22Rv1 (cell line): ENCODE measurements at regions not wholly inside any gene's neighbourhood (a gene's known extent, or its start where the extent isn't known, plus 50 kb on each side); places are given as distances from the start of the nearest gene placed in this dataset.

Experiments
- ZFX ChIP-seq: fragments of 450-650 bp; IDR thresholded peaks from 2 replicates; pipeline ENCODE4 v1.6.1; 2017; ENCODE audit warnings: antibody characterized with exemption, borderline replicate concordance
- TF ChIP-seq, protein P1 (sequence below): fragments of 450-650 bp; IDR thresholded peaks from 2 replicates; pipeline ENCODE4 v1.5.1; 2017; ENCODE audit warnings: mild to moderate bottlenecking

DNA sequence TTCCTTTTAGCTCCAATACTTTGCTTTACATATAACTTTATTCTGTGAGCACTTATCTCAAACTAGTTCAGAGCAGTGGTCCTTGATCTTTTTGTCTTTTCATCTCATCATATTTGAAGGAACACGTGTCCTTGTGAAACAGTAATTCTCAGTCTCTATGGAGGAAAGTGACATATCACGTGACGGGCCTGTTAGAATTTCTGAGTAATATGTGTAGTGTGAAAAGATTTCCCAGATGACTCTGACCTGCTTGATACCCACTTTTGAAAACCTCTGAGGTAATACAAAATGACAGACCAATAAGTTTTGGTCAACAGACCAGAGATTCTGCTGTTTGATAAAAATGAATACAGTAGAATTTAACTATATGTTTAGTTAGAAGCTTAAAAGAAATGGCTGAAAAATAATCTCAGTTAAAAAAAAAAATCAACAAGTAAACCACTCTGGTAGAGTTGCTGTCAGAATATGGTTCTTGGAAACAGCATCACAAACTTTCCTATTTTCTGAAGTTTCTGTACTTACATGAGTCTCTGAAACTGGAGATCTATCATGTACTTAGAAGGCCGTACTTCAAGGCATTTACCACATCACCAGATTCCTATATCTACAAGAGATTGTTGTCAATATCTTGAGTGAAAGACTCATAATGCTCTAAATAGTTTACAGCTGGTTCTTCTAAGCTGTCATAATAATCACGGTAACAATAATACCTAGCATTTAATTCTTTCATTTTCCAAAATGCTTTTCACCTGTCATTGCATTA is 590.2 kb upstream of the TBL1XR1 start:
- TF ChIP-seq, protein P1, sequence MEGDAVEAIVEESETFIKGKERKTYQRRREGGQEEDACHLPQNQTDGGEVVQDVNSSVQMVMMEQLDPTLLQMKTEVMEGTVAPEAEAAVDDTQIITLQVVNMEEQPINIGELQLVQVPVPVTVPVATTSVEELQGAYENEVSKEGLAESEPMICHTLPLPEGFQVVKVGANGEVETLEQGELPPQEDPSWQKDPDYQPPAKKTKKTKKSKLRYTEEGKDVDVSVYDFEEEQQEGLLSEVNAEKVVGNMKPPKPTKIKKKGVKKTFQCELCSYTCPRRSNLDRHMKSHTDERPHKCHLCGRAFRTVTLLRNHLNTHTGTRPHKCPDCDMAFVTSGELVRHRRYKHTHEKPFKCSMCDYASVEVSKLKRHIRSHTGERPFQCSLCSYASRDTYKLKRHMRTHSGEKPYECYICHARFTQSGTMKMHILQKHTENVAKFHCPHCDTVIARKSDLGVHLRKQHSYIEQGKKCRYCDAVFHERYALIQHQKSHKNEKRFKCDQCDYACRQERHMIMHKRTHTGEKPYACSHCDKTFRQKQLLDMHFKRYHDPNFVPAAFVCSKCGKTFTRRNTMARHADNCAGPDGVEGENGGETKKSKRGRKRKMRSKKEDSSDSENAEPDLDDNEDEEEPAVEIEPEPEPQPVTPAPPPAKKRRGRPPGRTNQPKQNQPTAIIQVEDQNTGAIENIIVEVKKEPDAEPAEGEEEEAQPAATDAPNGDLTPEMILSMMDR: no peak
- no peak for TF ChIP-seq ZFX
